ENCODE measurements at regions not wholly inside any gene's neighbourhood (a gene's known extent, or its start where the extent isn't known, plus 50 kb on each side); places are given as distances from the start of the nearest gene placed in this dataset.

DNA sequence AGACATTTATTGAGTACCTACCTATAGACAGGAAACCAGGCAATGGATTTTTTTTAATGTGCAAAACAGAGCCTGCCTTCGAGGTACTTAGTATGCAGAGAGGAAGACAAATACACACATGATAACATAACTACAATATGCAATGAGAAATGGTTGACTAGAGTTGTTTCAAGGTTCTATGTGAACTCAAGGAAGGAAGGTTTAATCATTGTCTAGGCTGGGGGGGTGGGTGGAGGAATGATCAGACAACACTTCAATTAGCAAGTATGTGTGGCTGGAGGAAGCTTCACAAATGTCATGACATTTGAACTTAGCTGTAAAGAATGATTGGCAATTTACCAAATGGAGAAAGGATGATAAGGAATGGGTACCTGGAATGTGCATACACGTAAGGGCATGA, 985.3 kb downstream of the FLRT2 start:
- H3K9me3 Mint-ChIP-seq (ENCODE audit: low read depth): peaks cover 6% of the 10 kb centered on the region
- no peak for DNase-seq (ENCODE audit: low spot score, unreplicated experiment)
- no peak overlapping the region for H3K27ac Mint-ChIP-seq

DNA sequence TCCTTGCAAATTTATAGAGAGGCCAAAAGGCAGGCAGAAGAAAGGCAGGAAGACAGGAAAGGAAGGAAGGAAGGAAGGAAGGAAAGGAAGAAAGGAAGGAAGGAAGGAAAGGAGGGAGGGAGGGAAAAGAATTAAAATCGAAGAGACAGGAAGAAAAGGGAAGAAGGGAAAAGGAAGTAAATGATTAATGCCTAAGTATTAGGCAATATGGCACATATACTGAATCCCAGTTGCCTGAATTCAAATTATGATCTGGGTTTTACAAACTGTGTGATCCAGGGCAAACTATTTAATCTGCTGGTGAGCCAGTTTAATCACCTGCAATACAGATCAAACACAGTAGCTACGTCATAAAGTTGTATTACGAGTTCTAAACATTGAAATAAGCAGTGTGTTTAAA, 983.6 kb downstream of the FLRT2 start:
- H3K4me3 Mint-ChIP-seq (ENCODE audit: low read depth): no peak overlapping the region
- H3K27ac Mint-ChIP-seq: no peak overlapping the region
- H3K36me3 Mint-ChIP-seq (ENCODE audit: insufficient read depth): no peaks in the 10 kb centered on the region
- H3K27me3 Mint-ChIP-seq: no peaks in the 10 kb centered on the region
- no peak for TF ChIP-seq CTCF (IDR thresholded peaks at IDR 0.05; ENCODE audit: unreplicated experiment)
- peaks cover 6% of the 10 kb centered on the region for H3K9me3 Mint-ChIP-seq (ENCODE audit: low read depth)
- DNase-seq (ENCODE audit: low spot score, unreplicated experiment): no peak
- peaks cover 19% of the 10 kb centered on the region for H3K4me1 Mint-ChIP-seq (ENCODE audit: low read depth)

More for the DNA sequence above, 985.3 kb downstream of the FLRT2 start:
- H3K27me3 Mint-ChIP-seq: no peaks in the 10 kb centered on the region
- TF ChIP-seq CTCF (IDR thresholded peaks at IDR 0.05; ENCODE audit: unreplicated experiment): no peak
- no peaks in the 10 kb centered on the region for H3K36me3 Mint-ChIP-seq (ENCODE audit: insufficient read depth)
- H3K4me3 Mint-ChIP-seq (ENCODE audit: low read depth): no peak overlapping the region
- H3K4me1 Mint-ChIP-seq (ENCODE audit: low read depth): peaks cover 24% of the 10 kb centered on the region

DNA sequence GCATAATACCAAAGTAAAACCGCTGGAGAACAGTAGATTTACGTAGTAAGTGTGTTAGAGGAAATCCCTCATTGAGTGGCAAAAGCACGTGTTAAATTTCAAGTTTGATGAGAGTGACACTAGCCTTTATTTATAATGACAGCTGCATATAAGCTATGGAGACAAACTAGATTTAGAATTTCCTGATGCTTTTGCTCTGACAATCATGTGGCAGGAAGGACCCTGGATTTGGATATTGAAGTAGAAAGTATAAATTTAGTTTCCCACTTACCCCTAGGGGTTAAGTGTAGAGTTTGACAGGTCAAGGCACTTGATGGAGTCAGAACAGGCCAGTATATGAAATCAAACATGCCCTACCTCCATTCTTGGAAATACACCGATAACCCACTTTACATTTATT, 983.1 kb downstream of the FLRT2 start:
- Mint-ChIP-seq H3K9me3 (ENCODE audit: low read depth) (peaks cover 6% of the 10 kb centered on the region), H3K27me3 (no peaks in the 10 kb centered on the region), H3K36me3 (ENCODE audit: insufficient read depth) (no peaks in the 10 kb centered on the region), H3K4me1 (ENCODE audit: low read depth) (peaks cover 19% of the 10 kb centered on the region), H3K27ac (no peak overlapping the region), H3K4me3 (ENCODE audit: low read depth) (no peak overlapping the region)
- no peak for DNase-seq (ENCODE audit: low spot score, unreplicated experiment)
- TF ChIP-seq CTCF (IDR thresholded peaks at IDR 0.05; ENCODE audit: unreplicated experiment): no peak

DNA sequence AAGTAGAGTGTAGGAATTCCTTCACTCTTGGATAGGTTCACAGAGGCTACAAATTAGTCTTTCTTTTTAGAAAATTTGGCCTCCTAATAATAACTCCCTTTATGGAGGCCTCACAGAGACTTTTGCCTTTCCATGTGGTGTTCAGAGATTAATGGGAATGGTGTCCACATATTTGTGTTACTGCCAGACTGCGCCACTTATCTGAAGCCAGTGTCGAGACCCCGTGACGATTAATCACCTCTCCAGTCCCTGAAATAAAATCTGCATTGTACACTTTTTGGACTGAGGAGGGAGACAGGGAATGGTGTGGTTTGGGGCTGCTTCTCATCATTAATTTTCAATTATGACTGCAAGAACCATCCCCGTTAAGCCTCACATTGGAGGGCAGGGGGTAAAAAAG, 980.5 kb downstream of the FLRT2 start:
- Mint-ChIP-seq H3K4me1 (ENCODE audit: low read depth) (peaks cover 19% of the 10 kb centered on the region), H3K36me3 (ENCODE audit: insufficient read depth) (no peaks in the 10 kb centered on the region), H3K27me3 (no peaks in the 10 kb centered on the region), H3K4me3 (ENCODE audit: low read depth) (no peak overlapping the region), H3K9me3 (ENCODE audit: low read depth) (peaks cover 6% of the 10 kb centered on the region), H3K27ac (no peak overlapping the region)
- DNase-seq (ENCODE audit: low spot score, unreplicated experiment): no peak
- TF ChIP-seq CTCF (IDR thresholded peaks at IDR 0.05; ENCODE audit: unreplicated experiment): no peak

DNA sequence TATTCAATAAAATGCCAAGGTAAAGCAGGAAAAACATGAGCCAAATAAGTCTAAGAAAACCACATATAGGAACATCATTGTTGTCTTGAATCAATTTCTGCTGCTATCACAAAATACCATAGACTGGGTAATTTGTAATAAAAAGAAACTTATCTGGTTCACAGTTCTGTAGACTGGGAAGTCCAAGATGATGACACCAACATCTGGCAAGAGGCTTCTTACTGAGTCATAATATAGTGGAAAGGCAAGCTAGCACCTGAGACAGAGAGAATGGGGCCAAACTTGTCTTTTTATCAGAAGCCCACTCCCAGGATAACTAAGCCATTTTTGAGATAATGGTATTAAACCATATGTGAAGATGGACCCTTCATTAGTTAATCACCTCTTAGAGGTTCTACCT, 975.9 kb downstream of the FLRT2 start:
- TF ChIP-seq CTCF (IDR thresholded peaks at IDR 0.05; ENCODE audit: unreplicated experiment): no peak
- Mint-ChIP-seq H3K4me1 (ENCODE audit: low read depth) (peaks cover 7% of the 10 kb centered on the region), H3K27ac (no peak overlapping the region), H3K4me3 (ENCODE audit: low read depth) (no peak overlapping the region), H3K9me3 (ENCODE audit: low read depth) (no peaks in the 10 kb centered on the region), H3K27me3 (no peaks in the 10 kb centered on the region), H3K36me3 (ENCODE audit: insufficient read depth) (no peaks in the 10 kb centered on the region)
- DNase-seq (ENCODE audit: low spot score, unreplicated experiment): no peak
